ENCODE measurements at regions not wholly inside any gene's neighbourhood (a gene's known extent, or its start where the extent isn't known, plus 50 kb on each side); places are given as distances from the start of the nearest gene placed in this dataset.

GRCh38 chr4:26191353-26191752, 129.5 kb upstream of the RBPJ start:
- no peak for TF ChIP-seq POLR2A (IDR thresholded peaks at IDR 0.05)
- TF ChIP-seq, protein P1, sequence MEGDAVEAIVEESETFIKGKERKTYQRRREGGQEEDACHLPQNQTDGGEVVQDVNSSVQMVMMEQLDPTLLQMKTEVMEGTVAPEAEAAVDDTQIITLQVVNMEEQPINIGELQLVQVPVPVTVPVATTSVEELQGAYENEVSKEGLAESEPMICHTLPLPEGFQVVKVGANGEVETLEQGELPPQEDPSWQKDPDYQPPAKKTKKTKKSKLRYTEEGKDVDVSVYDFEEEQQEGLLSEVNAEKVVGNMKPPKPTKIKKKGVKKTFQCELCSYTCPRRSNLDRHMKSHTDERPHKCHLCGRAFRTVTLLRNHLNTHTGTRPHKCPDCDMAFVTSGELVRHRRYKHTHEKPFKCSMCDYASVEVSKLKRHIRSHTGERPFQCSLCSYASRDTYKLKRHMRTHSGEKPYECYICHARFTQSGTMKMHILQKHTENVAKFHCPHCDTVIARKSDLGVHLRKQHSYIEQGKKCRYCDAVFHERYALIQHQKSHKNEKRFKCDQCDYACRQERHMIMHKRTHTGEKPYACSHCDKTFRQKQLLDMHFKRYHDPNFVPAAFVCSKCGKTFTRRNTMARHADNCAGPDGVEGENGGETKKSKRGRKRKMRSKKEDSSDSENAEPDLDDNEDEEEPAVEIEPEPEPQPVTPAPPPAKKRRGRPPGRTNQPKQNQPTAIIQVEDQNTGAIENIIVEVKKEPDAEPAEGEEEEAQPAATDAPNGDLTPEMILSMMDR (IDR thresholded peaks at IDR 0.05), result no peak
- TF ChIP-seq EP300 (IDR thresholded peaks at IDR 0.05), result no peak

Data from tibial nerve (tissue), 4 donors.